ENCODE measurements at regions not wholly inside any gene's neighbourhood (a gene's known extent, or its start where the extent isn't known, plus 50 kb on each side); places are given as distances from the start of the nearest gene placed in this dataset.

DNA sequence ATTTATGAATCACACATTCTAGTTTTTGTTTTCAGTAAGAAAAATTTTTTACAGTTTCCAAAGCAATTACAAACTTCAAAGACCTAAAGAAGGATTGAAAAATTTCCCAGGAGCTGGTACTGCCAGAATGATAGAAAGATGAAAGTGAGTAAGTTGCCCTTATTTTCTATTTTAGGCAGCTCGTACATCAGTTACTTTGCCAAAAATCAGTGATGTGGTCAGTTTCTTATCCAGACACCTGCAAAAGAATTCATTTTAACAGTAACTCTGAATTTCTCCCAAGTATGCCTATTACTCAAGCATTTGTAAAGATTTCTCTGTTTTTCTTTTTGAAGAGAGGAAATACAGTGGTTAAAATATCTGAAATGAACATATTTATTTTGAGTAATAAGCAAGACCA lies 976.3 kb upstream of the RAG2 start:
- H3K27me3 ChIP-seq (ENCODE audit: control insufficient read depth, insufficient read depth, low read length), result no peaks in the 10 kb centered on the region
- intact Hi-C loops (cut with micrococcal nuclease; ENCODE audit: unreplicated experiment), result no loop called here
- no peak for DNase-seq (ENCODE audit: low read depth, low spot score)
- H3K4me1 ChIP-seq (ENCODE audit: control insufficient read depth, insufficient read depth, low read length), result no peaks in the 10 kb centered on the region
- H3K4me3 ChIP-seq (ENCODE audit: low read depth in 2 of 2, low read length in 2 of 2), result no peak overlapping the region
- no peaks in the 10 kb centered on the region for H3K36me3 ChIP-seq (ENCODE audit: control insufficient read depth, insufficient read depth, low read length)
- ChIA-PET POLR2A (no interaction called here), CTCF (no interaction called here)
- H3K27ac ChIP-seq (ENCODE audit: low read length), result no peak overlapping the region
- no peak for ATAC-seq
- BruUV-seq (replicated peaks), result no TSS peak
- TF ChIP-seq, protein P1, sequence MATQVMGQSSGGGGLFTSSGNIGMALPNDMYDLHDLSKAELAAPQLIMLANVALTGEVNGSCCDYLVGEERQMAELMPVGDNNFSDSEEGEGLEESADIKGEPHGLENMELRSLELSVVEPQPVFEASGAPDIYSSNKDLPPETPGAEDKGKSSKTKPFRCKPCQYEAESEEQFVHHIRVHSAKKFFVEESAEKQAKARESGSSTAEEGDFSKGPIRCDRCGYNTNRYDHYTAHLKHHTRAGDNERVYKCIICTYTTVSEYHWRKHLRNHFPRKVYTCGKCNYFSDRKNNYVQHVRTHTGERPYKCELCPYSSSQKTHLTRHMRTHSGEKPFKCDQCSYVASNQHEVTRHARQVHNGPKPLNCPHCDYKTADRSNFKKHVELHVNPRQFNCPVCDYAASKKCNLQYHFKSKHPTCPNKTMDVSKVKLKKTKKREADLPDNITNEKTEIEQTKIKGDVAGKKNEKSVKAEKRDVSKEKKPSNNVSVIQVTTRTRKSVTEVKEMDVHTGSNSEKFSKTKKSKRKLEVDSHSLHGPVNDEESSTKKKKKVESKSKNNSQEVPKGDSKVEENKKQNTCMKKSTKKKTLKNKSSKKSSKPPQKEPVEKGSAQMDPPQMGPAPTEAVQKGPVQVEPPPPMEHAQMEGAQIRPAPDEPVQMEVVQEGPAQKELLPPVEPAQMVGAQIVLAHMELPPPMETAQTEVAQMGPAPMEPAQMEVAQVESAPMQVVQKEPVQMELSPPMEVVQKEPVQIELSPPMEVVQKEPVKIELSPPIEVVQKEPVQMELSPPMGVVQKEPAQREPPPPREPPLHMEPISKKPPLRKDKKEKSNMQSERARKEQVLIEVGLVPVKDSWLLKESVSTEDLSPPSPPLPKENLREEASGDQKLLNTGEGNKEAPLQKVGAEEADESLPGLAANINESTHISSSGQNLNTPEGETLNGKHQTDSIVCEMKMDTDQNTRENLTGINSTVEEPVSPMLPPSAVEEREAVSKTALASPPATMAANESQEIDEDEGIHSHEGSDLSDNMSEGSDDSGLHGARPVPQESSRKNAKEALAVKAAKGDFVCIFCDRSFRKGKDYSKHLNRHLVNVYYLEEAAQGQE (IDR thresholded peaks at IDR 0.05; ENCODE audit: insufficient read depth in 1 of 2, low read depth in 2 of 2, low read length in 1 of 2), result no peak
- TF ChIP-seq POLR2AphosphoS5 (IDR thresholded peaks at IDR 0.05; ENCODE audit: low read depth, low read length) (no peak), TCF7L2 (IDR thresholded peaks at IDR 0.05; ENCODE audit: low read depth, low read length) (no peak), SIN3A (IDR thresholded peaks at IDR 0.05; ENCODE audit: borderline replicate concordance, insufficient read depth, low read depth, low read length) (no peak)
- TF ChIP-seq, protein P2, sequence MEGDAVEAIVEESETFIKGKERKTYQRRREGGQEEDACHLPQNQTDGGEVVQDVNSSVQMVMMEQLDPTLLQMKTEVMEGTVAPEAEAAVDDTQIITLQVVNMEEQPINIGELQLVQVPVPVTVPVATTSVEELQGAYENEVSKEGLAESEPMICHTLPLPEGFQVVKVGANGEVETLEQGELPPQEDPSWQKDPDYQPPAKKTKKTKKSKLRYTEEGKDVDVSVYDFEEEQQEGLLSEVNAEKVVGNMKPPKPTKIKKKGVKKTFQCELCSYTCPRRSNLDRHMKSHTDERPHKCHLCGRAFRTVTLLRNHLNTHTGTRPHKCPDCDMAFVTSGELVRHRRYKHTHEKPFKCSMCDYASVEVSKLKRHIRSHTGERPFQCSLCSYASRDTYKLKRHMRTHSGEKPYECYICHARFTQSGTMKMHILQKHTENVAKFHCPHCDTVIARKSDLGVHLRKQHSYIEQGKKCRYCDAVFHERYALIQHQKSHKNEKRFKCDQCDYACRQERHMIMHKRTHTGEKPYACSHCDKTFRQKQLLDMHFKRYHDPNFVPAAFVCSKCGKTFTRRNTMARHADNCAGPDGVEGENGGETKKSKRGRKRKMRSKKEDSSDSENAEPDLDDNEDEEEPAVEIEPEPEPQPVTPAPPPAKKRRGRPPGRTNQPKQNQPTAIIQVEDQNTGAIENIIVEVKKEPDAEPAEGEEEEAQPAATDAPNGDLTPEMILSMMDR (IDR thresholded peaks at IDR 0.05), result no peak
- no peaks in the 10 kb centered on the region; the same call in 1 of the 2 replicates for H3K9me3 ChIP-seq (ENCODE audit: control insufficient read depth, insufficient read depth, low read depth, low read length)
- in situ Hi-C loops (cut with HindIII; ENCODE audit: low pct_unique_long_range_greater_than_20kb, low sequenced_read_pairs), result no loop called here

- POLR2A ChIA-PET, result no interaction called here
- no peaks in the 10 kb centered on the region; the same call in 1 of the 2 replicates for H3K9me3 ChIP-seq (ENCODE audit: control insufficient read depth, insufficient read depth, low read depth, low read length)
- H3K36me3 ChIP-seq (ENCODE audit: control insufficient read depth, insufficient read depth, low read length), result no peaks in the 10 kb centered on the region
- no peak overlapping the region for H3K27ac ChIP-seq (ENCODE audit: low read length)
- in situ Hi-C loops (cut with HindIII; ENCODE audit: low pct_unique_long_range_greater_than_20kb, low sequenced_read_pairs), result no loop called here
- intact Hi-C loops (cut with micrococcal nuclease; ENCODE audit: unreplicated experiment), result no loop called here
- no peaks in the 10 kb centered on the region for H3K27me3 ChIP-seq (ENCODE audit: control insufficient read depth, insufficient read depth, low read length)
- no peak overlapping the region for H3K4me3 ChIP-seq (ENCODE audit: low read depth in 2 of 2, low read length in 2 of 2)
- TF ChIP-seq, protein P1 (IDR thresholded peaks at IDR 0.05; ENCODE audit: insufficient read depth in 1 of 2, low read depth in 2 of 2, low read length in 1 of 2), result no peak
- TF ChIP-seq SIN3A (IDR thresholded peaks at IDR 0.05; ENCODE audit: borderline replicate concordance, insufficient read depth, low read depth, low read length) (no peak), POLR2AphosphoS5 (IDR thresholded peaks at IDR 0.05; ENCODE audit: low read depth, low read length) (no peak), TCF7L2 (IDR thresholded peaks at IDR 0.05; ENCODE audit: low read depth, low read length) (no peak)
- TF ChIP-seq, protein P2 (IDR thresholded peaks at IDR 0.05), result no peak
- BruUV-seq (replicated peaks), result no TSS peak
- H3K4me1 ChIP-seq (ENCODE audit: control insufficient read depth, insufficient read depth, low read length), result no peaks in the 10 kb centered on the region
- ATAC-seq, result no peak
- no peak for DNase-seq (ENCODE audit: low read depth, low spot score)
- CTCF ChIA-PET, result no interaction called here
These were observed 974.6 kb upstream of the RAG2 start for GRCh38 chr11:37572491-37573171.

Data from Panc1 (cell line).